Smooth muscle cell (in vitro differentiated cells): ENCODE measurements at regions not wholly inside any gene's neighbourhood (a gene's known extent, or its start where the extent isn't known, plus 50 kb on each side); places are given as distances from the start of the nearest gene placed in this dataset.

Source experiments
- DNase-seq: peaks from one replicate; lab custom pipeline; 2025; ENCODE audit not compliant: unreplicated experiment; lab: John Stamatoyannopoulos, UW
- H2AFZ ChIP-seq: fragments of 200-600 bp; sonication (generic); 2 replicates; pipeline ENCODE4 v1.6.0; 2016; ENCODE audit warnings: antibody characterized with exemption, low read depth, mild to moderate bottlenecking
- H3F3A ChIP-seq: fragments of 200-600 bp; sonication (generic); 2 replicates; pipeline ENCODE4 v1.6.0; 2017; ENCODE audit warnings: antibody characterized with exemption, low read depth
- H3K27ac ChIP-seq: fragments of 200-600 bp; sonication (generic); 2 replicates; pipeline ENCODE4 v1.5.1; 2016; ENCODE audit warnings: low read depth, mild to moderate bottlenecking
- H3K27me3 ChIP-seq: fragments of 200-600 bp; sonication (generic); 2 replicates; pipeline ENCODE4 v1.6.1; 2016; ENCODE audit warnings: low read depth, mild to moderate bottlenecking
- H3K36me3 ChIP-seq: fragments of 200-600 bp; sonication (generic); 2 replicates; pipeline ENCODE4 v1.5.1; 2016; ENCODE audit warnings: low read depth
- H3K4me1 ChIP-seq: fragments of 200-600 bp; sonication (generic); 2 replicates; pipeline ENCODE4 v1.5.1; 2016; ENCODE audit warnings: low read depth
- H3K4me2 ChIP-seq: fragments of 200-600 bp; sonication (generic); 2 replicates; pipeline ENCODE4 v1.6.0; 2016; ENCODE audit warnings: mild to moderate bottlenecking
- H3K4me3 ChIP-seq: fragments of 200-600 bp; sonication (generic); 2 replicates; pipeline ENCODE4 v1.5.1; 2016; ENCODE audit warnings: mild to moderate bottlenecking
- H3K79me2 ChIP-seq: fragments of 200-600 bp; sonication (generic); 2 replicates; pipeline ENCODE4 v1.6.0; 2016; ENCODE audit warnings: low read depth, mild to moderate bottlenecking
- H3K9ac ChIP-seq: fragments of 200-600 bp; sonication (generic); 2 replicates; pipeline ENCODE4 v1.6.0; 2016; ENCODE audit warnings: low read depth
- H3K9me3 ChIP-seq: fragments of 200-600 bp; sonication (generic); replicated peaks from 2 replicates; pipeline ENCODE4 v1.5.1; 2016; ENCODE audit warnings: low read depth
- H4K20me1 ChIP-seq: fragments of 200-600 bp; sonication (generic); 2 replicates; pipeline ENCODE4 v1.6.0; 2016; ENCODE audit warnings: low read depth
- CTCF ChIP-seq: fragments of 200-600 bp; sonication (generic); IDR thresholded peaks from 2 replicates; pipeline ENCODE4 v1.5.1; 2017; ENCODE audit warnings: borderline replicate concordance, mild to moderate bottlenecking, antibody characterized with exemption; ENCODE audit not compliant: insufficient read depth, poor library complexity, severe bottlenecking
- WGBS: methylation state at CpG from one replicate; pipeline ENCODE4 v1.1.7; 2016; ENCODE audit warnings: low lambda C conversion rate; 5-methylcytosine and 5-hydroxymethylcytosine counted together

DNA sequence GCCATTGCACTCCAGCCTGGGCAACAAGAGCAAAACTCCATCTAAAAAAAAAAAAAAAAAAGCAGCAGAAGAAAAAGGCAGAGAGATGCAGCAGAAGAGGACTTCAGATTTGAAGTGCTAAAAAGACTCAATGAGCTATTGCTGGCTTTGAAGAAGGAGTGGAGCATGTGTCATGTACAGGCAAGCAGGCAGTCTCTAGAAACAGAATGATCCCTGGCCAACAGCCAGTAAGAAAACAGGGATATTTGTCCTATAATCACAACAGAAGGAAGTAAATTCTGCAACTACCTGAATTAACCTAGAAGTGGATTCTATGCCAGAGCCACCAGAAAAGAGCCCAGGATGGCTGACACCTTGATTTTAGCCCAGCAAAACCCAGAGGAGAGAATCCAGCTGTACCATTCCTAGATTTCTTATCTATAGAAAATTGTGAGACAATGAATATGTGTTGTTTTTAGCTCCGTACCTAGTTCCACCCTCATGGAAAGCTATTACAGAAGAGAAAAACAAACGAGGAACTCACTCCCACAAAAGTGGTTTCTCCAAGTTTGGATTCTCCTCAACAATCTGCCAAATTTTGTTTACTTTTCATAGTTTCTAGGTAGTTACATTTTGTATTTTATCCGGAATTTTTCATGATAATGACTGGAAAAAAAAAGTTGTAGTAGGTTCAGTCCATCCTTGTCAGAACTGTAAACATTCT is 198.2 kb upstream of the GNAI1 start:
- no peak for TF ChIP-seq CTCF
- no peak overlapping the region for H3K27ac ChIP-seq

DNA sequence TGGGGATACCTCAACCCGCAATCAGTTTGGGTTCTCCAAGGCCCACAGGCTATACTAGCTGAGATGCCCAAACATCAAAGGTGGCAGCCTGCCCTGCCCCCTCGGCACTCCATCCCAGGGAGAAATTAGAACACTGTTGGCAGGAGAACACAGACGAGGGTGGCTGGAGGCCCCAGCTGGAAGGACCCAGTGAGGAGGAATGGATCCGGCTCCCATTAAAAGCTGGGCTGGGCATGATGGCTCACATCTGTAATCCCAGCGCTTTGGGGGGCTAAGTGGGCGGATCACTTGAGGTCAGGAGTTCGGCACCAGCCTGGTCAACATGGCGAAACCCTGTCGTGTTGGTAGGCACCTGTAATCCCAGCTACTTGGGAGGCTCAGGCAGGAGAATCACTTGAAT is 199.9 kb upstream of the GNAI1 start:
- Histone ChIP-seq H3K79me2 (no peaks in the 10 kb centered on the region), H3K27ac (no peak overlapping the region), H3K4me1 (no peaks in the 10 kb centered on the region), H3K36me3 (no peaks in the 10 kb centered on the region), H3K4me3 (no peak overlapping the region), H3K4me2 (no peak overlapping the region), H4K20me1 (no peaks in the 10 kb centered on the region), H3K9me3 (no peaks in the 10 kb centered on the region), H3K9ac (no peak overlapping the region), H2AFZ (no peak overlapping the region), H3K27me3 (peaks cover 4% of the 10 kb centered on the region), H3F3A (no peaks in the 10 kb centered on the region)
- no peak for DNase-seq
- TF ChIP-seq CTCF = no peak
- 97% methylated on average over 9 of the region's 9 CpGs for WGBS

More for the DNA sequence above, 198.2 kb upstream of the GNAI1 start:
- Histone ChIP-seq H3K4me2 (no peak overlapping the region), H4K20me1 (no peaks in the 10 kb centered on the region), H2AFZ (no peak overlapping the region), H3K4me3 (no peak overlapping the region), H3K4me1 (no peaks in the 10 kb centered on the region), H3K9me3 (no peaks in the 10 kb centered on the region), H3F3A (no peaks in the 10 kb centered on the region), H3K27me3 (peaks cover 4% of the 10 kb centered on the region), H3K9ac (no peak overlapping the region), H3K79me2 (no peaks in the 10 kb centered on the region), H3K36me3 (no peaks in the 10 kb centered on the region)
- no peak for DNase-seq
- WGBS = 82% methylated on average over 3 of the region's 3 CpGs

DNA sequence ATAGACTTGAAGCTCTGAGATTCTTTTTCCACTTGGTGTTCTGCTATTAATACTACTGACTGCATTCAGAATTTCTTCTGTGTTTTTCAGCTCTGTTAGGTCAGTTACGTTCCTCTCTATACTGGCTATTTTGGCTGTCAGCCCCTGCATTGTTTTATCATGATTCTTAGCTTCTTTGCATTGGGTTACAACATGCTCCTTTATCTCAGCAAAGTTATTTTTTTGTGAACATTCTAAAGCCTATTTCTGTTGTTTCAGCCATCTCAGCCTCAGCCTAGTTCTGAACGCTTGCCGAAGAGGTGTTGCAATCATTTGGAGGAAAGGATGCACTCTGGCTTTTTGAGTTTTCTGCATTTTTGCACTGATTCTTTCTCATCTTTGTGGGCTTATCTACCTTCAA is 201.5 kb upstream of the GNAI1 start:
- Histone ChIP-seq H3K9ac (no peak overlapping the region), H3K27me3 (peaks cover 4% of the 10 kb centered on the region), H3K4me1 (no peaks in the 10 kb centered on the region), H3K9me3 (no peaks in the 10 kb centered on the region), H3K27ac (no peak overlapping the region), H3K79me2 (no peaks in the 10 kb centered on the region), H4K20me1 (no peaks in the 10 kb centered on the region), H3K4me2 (no peak overlapping the region), H3F3A (no peaks in the 10 kb centered on the region), H2AFZ (no peak overlapping the region), H3K36me3 (no peaks in the 10 kb centered on the region), H3K4me3 (no peak overlapping the region)
- TF ChIP-seq CTCF = no peak
- WGBS = 82% methylated on average over 3 of the region's 3 CpGs
- DNase-seq = no peak

- Histone ChIP-seq H3K4me1 (no peaks in the 10 kb centered on the region), H3K4me3 (no peak overlapping the region), H3K9me3 (no peaks in the 10 kb centered on the region), H3K79me2 (no peaks in the 10 kb centered on the region), H3K4me2 (no peak overlapping the region), H3F3A (no peaks in the 10 kb centered on the region), H3K9ac (no peak overlapping the region), H4K20me1 (no peaks in the 10 kb centered on the region), H2AFZ (no peak overlapping the region), H3K27me3 (peaks cover 4% of the 10 kb centered on the region), H3K36me3 (no peaks in the 10 kb centered on the region), H3K27ac (no peak overlapping the region)
- WGBS = 95% methylated on average over 2 of the region's 2 CpGs
- no peak for DNase-seq
- TF ChIP-seq CTCF = no peak
These were observed 204.0 kb upstream of the GNAI1 start for GRCh38 chr7:79930604-79931003.
